Fibroblast of upper back skin (primary cell): ENCODE measurements at regions not wholly inside any gene's neighbourhood (a gene's known extent, or its start where the extent isn't known, plus 50 kb on each side); places are given as distances from the start of the nearest gene placed in this dataset.
A peak's percentile ranks its signal among the peaks of the same experiment; 100 is the strongest.

Source experiments
- DNase-seq: peaks from one replicate; pipeline ENCODE4 v3.0.0-alpha.2; 2013

DNA sequence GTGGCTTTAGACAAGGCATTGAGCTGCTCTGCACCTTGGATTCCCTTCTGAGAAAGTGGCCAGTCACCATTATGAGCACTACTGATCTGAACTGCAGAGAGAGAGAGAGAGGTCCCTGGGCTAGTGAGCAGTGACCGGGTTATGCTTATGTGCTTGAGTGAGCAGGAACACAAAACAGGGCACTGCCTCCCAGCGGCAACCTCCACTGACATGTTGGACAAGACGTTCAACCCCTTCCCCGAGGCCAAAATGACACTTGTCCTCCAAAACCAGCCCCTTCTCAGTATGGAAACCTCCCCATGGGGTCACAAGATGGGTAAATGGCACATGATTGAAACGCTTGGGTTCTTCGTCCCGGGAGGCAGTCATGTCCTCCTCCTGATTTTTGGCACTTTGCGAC lies 339.4 kb upstream of the ZMIZ1 start:
- no peak for DNase-seq

DNA sequence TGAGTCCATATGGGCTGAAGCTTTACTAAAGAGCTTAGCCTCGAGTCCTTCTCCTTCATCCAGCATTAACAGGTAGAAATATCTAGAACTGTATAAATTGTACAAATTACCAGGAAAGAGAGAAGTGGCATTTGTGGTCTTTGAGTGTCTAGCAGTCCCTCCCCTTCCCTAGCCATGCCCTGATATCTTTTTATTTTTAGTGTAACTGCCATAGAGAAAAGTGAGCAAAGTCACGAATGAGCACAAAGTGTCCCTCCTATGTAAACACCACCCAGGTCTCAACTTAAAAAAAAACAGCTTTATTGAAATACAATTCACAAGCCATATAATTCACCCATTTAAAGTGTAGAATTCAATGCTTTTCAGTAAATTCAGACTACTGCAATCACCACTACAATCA lies 339.0 kb upstream of the ZMIZ1 start:
- no peak for DNase-seq

DNA sequence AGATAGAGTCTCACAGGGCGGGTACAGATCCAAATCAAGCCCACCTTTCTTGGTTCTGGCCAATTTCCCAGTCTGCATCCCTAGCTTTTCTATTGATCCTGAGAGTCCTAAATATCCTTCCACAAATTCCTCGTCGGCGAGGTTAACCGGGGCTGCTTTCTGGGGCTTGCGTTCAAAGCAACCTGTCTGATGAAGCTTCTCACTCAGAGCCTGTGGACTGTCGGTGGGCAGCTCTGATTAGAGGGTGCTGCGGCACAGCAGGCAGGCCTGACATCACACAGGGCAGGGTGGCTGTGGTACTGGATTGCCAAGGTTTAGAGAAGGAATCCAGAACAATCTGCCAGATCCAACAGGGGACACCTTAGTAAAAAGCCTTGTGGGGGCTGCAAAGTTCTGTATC lies 338.0 kb upstream of the ZMIZ1 start:
- DNase-seq: no peak

DNA sequence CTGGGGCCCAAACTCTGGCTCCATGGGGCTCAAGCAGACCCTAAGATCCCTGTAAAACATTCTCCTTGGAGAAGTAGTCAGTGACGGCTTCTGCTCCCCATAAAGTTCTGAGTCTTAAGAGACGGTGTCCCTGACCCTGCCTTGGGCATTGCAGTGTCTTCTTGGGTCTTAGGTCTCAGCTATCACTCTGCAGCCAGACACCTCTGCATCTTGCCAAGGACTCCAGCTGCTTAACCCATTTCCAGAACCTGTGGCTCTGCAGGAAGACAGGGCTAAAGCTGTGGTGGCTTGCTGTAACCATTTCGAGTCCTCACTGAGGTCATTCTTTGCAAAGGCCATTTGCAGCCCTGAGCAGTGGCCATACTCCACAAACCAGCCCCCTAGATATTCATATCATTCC lies 337.1 kb upstream of the ZMIZ1 start:
- no peak for DNase-seq

DNA sequence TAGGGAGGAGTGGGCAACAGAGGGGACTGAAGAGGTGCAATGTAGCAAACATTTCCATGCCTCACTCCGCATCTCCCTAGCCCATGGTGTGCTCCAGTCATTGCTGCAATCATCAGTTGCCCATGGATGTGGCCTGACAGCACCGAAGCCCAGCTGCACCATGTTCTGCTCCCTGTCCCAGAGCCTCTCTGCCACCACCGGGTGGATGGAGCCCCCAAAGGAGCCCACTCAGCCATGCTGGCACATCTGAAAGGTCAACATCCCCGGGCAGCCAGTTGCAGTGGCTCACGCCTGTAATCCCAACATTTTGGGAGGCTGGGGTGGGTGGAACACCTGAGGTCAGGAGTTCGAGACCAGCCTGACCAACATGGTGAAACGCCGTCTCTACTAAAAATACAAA lies 336.4 kb upstream of the ZMIZ1 start:
- no peak for DNase-seq

DNA sequence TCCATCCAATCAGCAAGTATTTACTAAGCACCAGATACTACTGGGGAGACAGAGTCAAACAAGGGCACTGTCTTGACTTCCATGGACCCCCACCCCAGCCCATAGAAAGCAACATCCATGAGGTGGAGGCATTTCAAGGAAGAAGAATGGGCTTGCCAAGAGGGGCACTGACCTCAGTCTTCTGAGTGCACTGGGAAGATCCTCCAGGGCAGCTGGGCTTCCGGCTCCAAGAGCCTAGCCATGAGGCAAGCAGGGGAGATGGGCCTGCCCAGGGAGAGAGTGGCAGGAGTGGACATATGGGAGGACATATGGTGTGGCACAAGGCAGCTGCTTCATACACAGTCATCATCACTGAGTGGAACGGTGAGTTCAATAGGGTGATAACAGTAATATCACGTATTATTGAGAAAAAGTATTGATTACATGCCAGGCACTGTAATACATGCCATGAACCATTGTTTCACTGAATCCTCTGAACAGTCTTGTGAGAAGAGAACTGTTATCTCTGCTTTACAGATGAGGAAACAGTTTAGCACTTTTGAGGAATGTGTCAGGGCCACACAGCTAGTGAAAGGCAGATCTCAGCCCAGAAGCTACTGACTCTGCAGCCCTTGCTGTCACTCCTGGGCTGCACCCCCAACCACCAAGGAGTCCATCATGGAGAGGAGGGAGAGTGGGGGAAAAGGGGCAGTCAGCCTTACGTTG lies 331.7 kb upstream of the ZMIZ1 start:
- DNase-seq: no peak

DNA sequence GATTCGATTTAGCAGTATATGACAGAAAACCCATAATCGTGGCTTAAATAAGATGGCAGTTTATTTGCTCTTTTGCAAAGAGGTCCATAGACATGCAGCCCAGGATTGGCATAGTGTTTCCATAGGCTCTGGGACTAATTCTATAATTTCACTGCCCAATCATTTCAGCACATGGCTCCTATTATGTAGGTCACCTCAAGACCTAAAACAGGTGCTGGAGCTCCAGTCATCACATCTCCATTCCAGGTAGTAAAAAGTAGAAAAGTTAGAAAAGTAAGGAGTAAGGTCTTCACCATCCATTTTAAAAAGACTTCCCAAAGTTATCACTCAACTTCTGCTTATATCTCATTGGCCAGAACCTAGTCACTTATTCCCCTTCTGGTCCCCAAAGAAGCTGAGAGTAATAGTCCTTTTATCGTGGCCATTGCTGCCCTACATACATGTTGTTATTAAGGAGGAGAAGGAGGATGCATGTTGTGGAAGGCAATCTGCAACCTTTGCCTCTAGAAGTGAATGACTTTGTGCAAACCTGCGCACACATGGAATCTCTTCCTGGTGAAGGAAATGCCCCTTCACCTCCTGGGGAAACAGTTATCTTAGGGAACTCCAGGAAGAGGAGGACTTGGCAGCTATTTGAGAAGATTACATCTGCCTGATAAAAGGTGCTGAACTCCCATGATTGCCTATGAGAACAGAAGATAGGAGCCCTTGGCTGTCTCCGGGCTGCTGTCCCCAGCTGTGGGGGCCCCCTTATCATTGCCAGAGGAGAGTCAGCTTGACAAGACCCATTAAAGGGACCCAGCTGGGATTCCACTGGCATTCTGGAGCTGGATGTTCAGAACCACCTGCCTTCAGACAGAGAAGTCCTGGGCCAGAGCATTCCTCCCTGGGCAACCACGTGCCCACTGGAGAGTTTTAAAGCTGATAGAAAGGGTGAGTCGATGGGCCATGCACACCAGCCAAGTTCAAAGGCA lies 330.6 kb upstream of the ZMIZ1 start:
- no peak for DNase-seq

DNA sequence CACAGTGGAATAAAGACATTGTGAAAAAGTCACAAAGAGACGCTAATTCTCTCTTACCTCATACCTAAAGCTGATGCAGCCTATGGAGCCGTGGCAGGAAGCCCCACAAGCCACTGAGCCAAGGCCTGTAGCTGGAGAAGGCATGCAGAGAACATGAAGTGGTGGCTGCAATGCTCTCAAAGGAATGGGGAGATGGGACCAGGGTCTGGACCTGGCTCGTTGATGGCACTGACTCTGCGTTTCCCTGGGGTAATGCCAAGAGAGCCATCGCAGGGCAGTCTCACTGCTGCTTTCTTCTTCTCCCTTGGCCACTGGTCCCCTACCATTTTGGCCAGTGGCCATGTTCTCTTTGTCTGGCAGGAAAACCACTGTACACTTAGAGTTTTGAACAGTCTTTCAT lies 329.9 kb upstream of the ZMIZ1 start:
- DNase-seq: no peak

DNA sequence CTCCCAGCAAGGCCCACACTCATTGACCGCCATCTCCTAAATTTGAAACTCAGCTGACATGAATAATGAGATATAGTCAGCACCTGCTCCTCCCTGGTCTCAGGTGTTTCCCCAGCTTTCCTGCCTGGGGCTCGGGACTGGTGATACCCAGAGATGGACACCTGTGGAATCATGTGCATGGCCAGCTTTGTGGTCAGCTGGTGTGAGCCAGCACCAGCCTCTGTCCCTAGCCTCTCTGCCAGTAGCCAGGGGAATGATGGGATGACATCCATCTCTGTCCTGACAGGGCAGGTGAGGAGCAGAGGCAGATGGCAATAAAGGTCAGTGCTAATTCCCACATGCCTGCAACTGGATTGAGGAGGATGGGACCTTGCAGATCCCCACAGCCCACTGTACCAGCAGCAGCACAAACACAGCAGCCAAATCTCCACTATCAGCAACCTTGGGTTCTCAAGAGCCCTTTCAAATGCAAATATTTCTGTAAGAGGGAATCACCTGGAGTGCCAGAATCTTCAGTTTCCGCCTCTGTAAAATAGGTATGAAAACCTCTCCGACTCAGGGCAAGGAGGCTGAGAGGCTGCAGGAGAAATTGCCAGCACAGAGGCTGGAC lies 329.2 kb upstream of the ZMIZ1 start:
- no peak for DNase-seq

DNA sequence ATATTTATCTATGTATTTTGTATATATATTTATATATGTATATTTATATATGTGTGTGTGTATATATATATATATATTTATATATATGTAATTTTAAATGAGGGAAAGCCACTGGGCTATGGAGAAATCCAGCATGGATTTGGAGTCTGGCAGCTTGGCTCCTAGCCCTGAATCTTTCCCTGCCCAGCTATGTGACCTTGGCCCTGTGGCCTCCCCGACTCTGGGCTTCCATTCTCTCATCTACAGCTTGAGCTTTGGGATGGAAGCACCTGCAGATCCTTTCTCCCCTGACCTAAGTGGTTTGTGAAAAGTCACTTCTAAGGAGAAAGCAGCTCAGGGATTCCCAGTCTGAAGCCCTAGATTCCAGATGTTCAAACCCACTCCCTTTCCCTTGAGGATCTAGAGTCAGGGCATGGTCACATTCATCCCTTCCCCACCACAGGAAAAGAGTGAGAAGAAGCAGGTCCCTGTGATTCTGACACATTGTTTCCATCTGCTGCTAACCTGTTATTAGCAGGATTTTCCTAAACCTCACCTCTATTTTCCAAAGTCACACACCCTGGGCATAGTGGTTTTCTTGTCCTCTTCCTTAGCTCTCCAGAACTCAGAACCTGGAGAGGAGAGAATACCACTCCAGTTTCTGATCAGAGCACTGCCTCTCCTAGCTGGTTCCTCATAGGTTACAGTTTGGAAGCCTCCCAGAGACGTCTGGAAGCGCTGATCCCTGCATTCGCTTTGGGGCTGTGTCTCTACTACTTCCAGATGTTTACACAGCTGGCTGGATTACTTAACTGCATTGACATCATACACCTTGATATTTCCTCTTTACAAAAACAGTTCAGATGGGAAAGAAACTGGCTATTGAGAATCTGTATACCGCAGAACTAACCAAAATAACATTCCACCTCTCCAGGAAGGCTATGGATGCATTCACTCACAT lies 327.5 kb upstream of the ZMIZ1 start:
- DNase-seq: peak; percentile 79

DNA sequence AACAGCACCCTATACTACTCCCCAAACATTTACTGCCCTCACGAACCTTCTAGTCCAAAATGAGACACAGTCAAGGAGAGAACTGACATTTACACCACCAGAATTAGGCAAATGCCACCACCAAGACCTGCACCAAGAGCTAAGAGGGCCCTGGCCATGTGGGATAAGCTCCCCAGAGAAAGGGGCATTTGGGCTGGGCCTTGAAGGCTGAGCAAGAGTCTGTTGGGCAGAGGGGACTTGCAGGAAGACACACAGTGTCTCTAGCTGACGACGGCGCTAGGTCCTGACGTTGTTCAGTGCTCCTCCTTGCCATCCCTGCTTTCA lies 326.4 kb upstream of the ZMIZ1 start:
- no peak for DNase-seq

DNA sequence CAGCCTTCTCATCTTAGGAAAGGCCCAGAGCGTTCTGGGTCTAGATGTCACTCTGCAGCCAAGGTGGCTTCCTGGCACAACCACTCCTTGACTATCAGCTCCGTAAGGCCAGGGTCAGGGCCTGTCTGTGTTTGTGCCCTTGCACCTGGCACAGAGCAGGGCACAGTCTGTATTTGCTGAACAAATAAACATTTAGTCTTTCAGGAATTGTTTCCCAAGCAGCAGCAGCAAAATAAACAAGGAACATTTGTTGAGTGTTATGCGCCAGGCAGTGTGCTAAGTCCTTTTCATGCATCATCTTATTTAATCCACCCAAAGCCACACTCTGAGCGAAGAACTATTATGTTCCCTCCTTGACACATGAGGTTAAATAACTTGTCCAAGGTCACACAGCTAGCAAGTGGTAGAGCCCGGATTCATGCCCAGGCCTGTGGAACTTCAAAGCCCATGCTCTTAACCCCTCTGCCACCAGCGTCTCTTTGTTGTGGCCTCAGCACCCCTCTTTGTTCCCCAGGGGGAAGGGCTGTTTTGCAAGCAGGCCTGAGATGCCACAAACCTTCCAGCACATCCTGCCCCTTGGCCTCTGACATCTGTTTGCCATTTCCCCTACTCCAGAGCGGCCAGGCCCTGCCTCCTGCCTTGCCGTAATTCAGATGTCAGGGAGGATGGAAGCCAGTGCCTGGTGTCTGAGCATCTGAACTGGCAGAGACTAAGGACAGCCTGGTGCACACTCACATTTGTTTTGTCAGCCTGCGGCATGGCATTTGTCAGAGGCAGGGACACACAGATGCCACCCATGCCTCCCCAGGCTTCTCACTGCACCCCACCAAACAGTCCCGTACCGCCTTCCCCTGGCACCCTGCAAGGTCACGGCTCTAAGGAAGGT lies 325.8 kb upstream of the ZMIZ1 start:
- DNase-seq: no peak

DNA sequence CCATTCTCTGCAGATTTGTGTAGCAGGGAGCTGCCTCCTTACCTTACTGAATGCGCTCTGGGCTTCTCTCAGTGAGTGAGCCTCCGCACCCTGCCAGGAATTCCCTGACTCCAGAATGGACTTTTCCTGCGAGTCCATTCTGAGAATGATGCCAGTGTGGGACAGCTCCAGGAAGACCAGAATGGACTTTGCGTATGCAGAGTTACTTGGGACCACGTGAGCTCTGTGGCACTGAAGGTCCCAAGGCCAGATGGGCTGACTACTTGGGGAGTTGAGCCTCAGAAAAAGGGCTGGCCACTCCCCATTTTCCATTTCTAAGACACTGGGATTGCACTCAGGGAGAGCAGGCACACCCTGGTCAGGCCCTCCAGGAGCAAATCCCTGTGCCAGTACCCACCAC lies 324.7 kb upstream of the ZMIZ1 start:
- DNase-seq: no peak

DNA sequence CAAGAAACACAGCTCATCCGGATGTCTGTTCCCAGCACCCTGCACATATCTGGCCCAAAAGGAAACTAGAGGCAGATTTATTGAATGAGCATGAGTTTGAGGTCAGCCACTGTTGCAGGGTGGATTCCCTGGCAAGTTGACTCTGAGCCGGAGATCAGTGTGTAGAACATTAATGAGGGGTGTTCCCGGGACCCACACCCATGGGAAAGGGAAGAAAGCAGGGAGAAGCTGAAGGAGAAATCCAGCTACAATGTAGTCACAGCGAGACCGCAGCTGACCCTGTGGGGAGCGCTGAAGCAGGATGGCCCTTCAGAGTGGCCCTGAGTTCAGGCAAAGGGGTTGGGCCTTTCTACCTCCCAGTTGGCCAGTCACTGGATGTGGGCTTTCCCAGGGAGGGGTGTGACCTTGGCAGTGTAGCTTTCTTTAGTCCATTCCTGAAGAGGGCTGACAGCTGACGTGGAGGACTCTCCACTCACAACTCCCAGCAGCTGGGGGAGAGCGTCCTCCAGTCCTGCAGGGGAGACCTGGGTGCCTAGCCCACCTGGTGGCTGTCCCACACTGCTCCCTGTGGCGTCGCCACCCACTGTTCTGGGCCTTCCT lies 324.2 kb upstream of the ZMIZ1 start:
- no peak for DNase-seq

DNA sequence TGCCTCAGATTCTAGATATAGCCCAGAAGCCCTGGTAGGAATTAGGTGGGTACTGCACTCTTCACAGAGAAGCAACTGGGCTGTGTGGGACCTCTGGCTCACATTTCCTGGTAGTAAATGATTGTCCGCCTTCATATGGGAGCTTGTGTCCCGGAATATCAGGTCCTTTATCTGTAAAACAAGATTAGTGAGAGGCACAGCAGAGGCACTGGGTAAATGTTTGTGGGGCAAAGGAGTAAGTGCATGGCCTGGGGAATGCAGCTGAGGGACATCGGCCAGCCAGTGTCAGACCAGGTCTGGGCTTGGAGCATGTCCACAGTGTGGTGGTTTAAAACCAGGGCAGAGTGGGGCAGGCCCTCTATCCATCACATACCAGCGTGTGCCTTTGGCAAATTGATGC lies 323.3 kb upstream of the ZMIZ1 start:
- no peak for DNase-seq

DNA sequence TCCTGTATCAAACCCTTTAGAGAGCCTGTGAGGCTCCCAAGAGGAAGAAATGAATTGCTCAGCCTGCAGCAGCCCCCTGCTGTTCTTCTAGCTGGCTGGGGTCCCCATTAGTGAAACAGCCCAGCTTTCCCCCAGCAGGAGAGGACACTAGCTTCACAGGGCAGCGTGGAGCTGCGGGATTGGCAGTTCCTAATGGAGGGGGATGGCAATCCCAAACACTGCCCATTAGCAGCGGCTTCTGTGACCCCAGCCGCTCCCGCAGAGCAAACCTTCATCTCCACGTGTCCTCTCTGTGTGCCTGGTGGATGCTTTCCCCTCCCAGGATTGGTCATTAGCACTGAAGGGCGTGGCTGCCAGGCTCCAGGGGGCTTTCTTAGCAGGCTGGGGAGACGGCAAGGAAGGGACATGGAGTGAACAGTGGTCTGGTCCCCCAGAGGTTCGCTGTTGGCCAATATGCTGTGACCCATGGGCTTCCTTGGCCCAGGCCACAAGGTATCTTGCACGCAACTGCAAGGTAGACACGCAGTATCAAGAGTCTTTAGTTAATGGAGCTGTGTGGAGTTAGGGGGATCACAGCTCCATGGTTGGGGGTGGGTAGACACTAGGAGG lies 322.5 kb upstream of the ZMIZ1 start:
- no peak for DNase-seq

DNA sequence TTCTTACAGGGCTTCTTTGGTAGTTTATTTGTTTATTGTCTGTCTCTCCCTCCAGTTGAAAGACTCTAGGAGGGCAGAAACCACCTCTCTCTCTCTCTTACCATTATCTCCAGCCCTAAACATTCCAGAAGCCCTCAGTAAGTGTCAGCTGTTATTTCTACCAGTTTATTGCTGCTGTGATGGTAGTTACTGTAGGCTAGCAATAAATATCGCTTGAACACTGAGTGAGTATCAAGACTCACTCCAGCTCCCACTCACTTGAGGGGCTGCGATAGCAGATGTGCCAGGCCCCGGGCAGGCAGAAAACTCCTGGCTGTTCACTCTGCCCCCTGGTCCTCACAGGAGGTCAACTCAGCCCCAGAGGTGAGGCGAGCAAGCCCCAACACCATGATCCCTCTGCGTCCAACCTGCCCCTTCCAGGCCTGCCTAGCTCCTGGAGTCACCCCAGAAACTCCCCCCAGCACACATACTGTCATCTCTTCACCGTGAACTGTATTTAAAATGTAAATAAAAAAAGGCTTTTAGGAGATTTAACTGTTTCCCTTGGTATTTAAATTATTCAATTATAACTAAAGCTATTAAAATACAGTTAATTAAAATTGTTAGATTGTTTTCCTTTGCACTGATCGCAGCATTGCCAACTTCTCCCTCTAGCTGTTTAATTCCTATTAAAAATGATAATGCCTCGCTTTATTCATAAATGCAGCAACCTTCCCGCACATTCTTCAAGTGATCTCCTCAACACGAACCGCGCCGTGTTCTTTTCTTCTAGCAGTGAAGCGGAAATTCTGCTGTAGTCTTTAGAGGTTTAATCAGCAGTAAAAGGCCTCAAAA lies 321.1 kb upstream of the ZMIZ1 start:
- no peak for DNase-seq

DNA sequence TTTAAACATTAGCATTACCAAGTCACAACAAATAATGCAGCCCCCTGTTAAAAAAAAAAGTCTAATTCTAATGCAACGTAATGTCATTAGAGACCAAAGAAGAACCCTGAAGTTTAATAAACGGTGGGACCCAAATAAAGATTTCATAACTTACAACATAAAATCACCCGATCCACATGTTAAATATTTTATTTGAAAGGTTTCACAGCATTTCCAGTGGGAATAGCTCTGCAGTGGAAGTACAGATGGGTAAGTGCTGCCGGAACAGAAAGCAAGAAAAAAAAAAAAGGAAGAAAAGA lies 320.6 kb upstream of the ZMIZ1 start:
- no peak for DNase-seq

DNA sequence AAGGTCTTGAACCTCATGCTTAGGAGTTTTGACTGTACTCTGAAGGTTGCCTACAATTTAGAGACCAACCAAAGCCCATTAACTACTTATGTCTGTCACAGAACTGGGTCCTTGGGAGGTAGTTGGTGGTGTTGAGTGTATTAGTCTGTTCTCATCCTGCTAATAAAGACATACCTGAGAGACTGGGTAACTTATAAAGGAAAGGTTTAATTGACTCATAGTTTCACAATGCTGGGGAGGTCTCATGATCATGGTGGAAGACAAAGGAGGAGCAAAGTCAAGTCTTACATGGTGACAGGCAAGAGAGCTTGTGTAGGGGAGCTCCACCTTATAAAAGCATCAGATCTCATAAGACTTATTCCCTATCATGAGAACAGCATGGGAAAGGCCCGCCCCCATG lies 319.6 kb upstream of the ZMIZ1 start:
- no peak for DNase-seq

DNA sequence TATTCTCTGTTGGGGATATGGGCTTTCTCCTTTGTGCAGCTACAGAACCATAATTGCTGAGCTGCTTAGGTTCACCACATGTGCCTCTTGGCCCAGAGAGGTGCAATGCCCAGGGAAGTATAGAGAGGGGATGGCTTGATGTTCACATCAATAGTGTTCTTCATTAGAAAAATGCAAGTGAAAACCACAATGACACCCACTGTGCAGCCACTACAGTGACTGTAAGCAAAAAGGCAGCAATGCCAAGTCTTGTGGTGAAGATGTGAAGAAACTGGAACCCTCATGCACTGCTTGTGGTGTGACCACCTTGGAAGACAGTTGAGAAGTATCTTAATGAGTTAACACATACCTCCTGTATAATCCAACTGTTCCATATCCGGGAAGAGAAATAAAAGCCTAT lies 318.9 kb upstream of the ZMIZ1 start:
- DNase-seq: peak; percentile 64
